Lung (tissue), 11 donors: ENCODE measurements at regions not wholly inside any gene's neighbourhood (a gene's known extent, or its start where the extent isn't known, plus 50 kb on each side); places are given as distances from the start of the nearest gene placed in this dataset.

ENCODE experiments used
- ATAC-seq: fragments of 200-7000 bp; cut with Tn5 transposase; one replicate; pipeline ENCODE4 v1.9.1; 2020; ENCODE audit warnings: moderate number of reproducible peaks; ENCODE audit not compliant: insufficient read depth, low FRiP score
- DNase-seq, 3 donors: peaks; one replicate each; pipeline ENCODE4 v3.0.0-alpha.2; 2013 to 2017
- H3K27ac ChIP-seq, 2 donors: one replicate each; pipeline ENCODE4 v1.5.1; 2013; ENCODE audit warnings: mild to moderate bottlenecking in 2 of 2, moderate library complexity in 2 of 2, control low read depth in 1 of 2, inconsistent platforms in 1 of 2, low read depth in 1 of 2, low read length in 1 of 2
- H3K27me3 ChIP-seq, 3 donors: one replicate each; pipeline ENCODE4 v1.5.1; 2013; ENCODE audit warnings: low read length in 2 of 3; ENCODE audit not compliant: control insufficient read depth in 3 of 3, insufficient read depth in 3 of 3
- H3K36me3 ChIP-seq, 4 donors: one replicate each; pipeline ENCODE4 v1.5.1; 2013; ENCODE audit warnings: low read length in 4 of 4, mild to moderate bottlenecking in 1 of 4, moderate library complexity in 1 of 4; ENCODE audit not compliant: control insufficient read depth in 4 of 4, insufficient read depth in 4 of 4
- H3K4me1 ChIP-seq, 5 donors: one replicate each; pipeline ENCODE4 v1.5.1; 2013; ENCODE audit warnings: low read length in 5 of 5, mild to moderate bottlenecking in 2 of 5, moderate library complexity in 1 of 5; ENCODE audit not compliant: control insufficient read depth in 5 of 5, insufficient read depth in 5 of 5
- H3K4me3 ChIP-seq: one replicate; pipeline ENCODE4 v1.5.1; 2013; ENCODE audit warnings: mild to moderate bottlenecking, control low read depth, moderate library complexity
- H3K9ac ChIP-seq, 2 donors: one replicate each; pipeline ENCODE4 v1.5.1; 2013; ENCODE audit warnings: low read length in 2 of 2, control low read depth in 1 of 2; ENCODE audit not compliant: insufficient read depth in 1 of 2
- H3K9me3 ChIP-seq, 4 donors: one replicate each; pipeline ENCODE4 v1.5.1; 2013; ENCODE audit warnings: low read length in 3 of 4, mild to moderate bottlenecking in 1 of 4, moderate library complexity in 1 of 4; ENCODE audit not compliant: control insufficient read depth in 4 of 4, insufficient read depth in 3 of 4
- WGBS, 2 donors: extraction: QIAGEN DNeasy Blood & Tissue Kit; methylation state at CpG; one replicate each; pipeline ENCODE4 v1.1.7; 2013; 5-methylcytosine and 5-hydroxymethylcytosine counted together
- TF ChIP-seq, protein P1 (sequence below): IDR thresholded peaks from 2 replicates; pipeline ENCODE4 v1.5.1; 2012; ENCODE audit warnings: mild to moderate bottlenecking; ENCODE audit errors: control extremely low read depth, extremely low read depth
- donor health status: control.
- donor health status: control.
- donor health status: Bipolar disorder and iron deficiency.
- donor health status: healthy.
- donor health status: DM: yes; HTN: yes; CAD: no.

DNA sequence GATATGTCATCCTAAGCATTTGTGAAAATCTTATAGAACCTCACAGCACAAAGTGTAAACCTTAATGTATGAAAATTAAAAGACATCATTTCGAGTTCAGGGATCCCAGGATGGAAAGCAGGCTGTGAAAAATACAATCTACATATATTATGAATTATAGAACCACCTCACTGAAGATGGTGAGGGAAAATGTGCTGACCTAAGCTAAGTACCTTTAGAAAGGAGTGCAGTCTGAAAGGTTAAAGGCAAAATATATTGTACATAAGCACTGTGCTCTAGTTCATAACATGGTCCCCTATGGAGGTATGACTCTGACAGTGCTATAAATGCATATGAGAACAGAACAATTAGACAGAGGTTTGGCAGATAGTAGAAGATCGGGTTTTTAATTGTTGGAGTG is 368.6 kb downstream of the TMA16 start:
- TF ChIP-seq, protein P1, sequence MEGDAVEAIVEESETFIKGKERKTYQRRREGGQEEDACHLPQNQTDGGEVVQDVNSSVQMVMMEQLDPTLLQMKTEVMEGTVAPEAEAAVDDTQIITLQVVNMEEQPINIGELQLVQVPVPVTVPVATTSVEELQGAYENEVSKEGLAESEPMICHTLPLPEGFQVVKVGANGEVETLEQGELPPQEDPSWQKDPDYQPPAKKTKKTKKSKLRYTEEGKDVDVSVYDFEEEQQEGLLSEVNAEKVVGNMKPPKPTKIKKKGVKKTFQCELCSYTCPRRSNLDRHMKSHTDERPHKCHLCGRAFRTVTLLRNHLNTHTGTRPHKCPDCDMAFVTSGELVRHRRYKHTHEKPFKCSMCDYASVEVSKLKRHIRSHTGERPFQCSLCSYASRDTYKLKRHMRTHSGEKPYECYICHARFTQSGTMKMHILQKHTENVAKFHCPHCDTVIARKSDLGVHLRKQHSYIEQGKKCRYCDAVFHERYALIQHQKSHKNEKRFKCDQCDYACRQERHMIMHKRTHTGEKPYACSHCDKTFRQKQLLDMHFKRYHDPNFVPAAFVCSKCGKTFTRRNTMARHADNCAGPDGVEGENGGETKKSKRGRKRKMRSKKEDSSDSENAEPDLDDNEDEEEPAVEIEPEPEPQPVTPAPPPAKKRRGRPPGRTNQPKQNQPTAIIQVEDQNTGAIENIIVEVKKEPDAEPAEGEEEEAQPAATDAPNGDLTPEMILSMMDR: no peak
- DNase-seq: no peak
- no peak for ATAC-seq
- Histone ChIP-seq H3K4me3 (no peak overlapping the region), H3K9ac (no peak overlapping the region), H3K27me3 (no peaks in the 10 kb centered on the region), H3K9me3 (no peaks in the 10 kb centered on the region), H3K4me1 (no peaks in the 10 kb centered on the region), H3K27ac (no peak overlapping the region), H3K36me3 (no peaks in the 10 kb centered on the region)
- 54 to 74% methylated on average over 2 of the region's 2 CpGs for WGBS, 2 donors

DNA sequence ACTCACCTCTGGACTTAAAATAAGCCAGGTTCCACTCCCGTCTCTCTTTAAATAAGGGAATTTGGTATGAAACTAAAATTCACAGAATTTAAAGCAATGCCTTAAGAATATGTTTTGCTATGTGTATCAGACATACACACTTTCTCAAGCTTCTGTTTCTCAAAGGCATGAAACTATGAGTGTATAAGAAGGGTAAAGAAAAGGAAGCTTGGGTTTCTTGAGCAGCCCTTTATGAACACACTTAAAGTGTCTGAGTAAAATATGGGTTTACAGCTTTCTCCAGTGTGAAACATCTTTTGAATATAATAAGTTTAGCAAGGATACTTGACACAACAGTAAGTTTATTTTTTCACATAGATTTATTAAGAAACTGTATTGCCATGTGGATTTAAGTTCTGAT is 370.5 kb downstream of the TMA16 start:
- ATAC-seq: no peak
- Histone ChIP-seq H3K4me1 (no peaks in the 10 kb centered on the region), H3K4me3 (no peak overlapping the region), H3K27ac (no peak overlapping the region), H3K9ac (no peak overlapping the region), H3K36me3 (no peaks in the 10 kb centered on the region), H3K27me3 (no peaks in the 10 kb centered on the region), H3K9me3 (no peaks in the 10 kb centered on the region)
- no peak for DNase-seq
- TF ChIP-seq, protein P1: no peak
- WGBS, 2 donors: 85 to 88% methylated on average over 1 of the region's 1 CpG

DNA sequence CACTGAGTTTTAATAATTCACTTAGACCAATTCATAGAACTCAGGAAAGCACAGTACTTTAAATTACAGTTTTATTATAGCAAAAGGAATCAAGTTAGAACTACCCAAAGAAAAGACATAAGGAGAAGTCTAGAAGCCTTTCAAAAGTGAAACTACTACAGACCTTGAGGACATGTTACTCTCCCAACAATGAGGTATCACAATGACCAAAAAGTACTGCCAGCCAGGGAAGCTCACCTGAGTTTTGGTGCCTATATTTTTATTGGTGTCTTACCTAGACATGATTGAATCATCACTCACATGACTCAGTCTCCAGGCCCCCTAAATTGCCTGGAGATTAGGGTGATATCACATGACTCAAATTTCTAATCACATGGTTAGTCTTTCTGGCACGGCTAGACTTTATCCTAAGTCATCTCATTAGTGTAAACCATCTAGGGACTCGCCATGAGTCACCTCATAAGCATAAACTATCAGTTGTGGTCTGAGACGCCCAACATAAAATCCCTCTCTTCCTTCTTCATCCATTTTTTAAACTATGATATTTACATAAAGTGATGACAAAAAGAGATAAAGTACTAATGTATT is 372.3 kb downstream of the TMA16 start:
- ATAC-seq: no peak
- H3K27me3 ChIP-seq: no peaks in the 10 kb centered on the region
- H3K4me3 ChIP-seq: no peak overlapping the region
- DNase-seq: no peak
- TF ChIP-seq, protein P1: no peak
- no peak overlapping the region for H3K27ac ChIP-seq
- no peak overlapping the region for H3K9ac ChIP-seq
- H3K36me3 ChIP-seq: no peaks in the 10 kb centered on the region
- 69 to 78% methylated on average over 3 of the region's 3 CpGs for WGBS, 2 donors
- no peaks in the 10 kb centered on the region for H3K4me1 ChIP-seq
- no peaks in the 10 kb centered on the region for H3K9me3 ChIP-seq

DNA sequence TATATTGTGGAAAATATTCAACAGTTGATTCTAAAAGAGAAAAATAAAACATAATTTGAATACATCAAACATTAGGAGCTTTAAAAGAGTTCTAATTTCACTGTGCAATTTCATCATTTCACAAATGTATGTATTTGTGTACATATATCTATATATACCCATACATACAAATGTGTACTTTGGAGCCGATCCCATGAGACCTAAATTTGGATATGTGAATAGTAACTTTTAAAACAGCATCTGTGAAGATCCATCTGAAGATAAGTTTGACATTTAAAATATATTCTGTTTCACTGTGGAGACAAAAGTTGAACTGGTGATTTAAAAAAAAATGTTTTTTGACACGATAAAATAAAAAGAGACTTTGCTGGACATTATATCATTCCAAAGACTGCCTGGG is 374.0 kb downstream of the TMA16 start:
- ATAC-seq: no peak
- no peak for DNase-seq
- no peak overlapping the region for H3K4me3 ChIP-seq
- H3K9ac ChIP-seq: no peak overlapping the region
- no peaks in the 10 kb centered on the region for H3K36me3 ChIP-seq
- no peak overlapping the region for H3K27ac ChIP-seq
- no peaks in the 10 kb centered on the region for H3K27me3 ChIP-seq
- TF ChIP-seq, protein P1: no peak
- 89 to 90% methylated on average over 2 of the region's 2 CpGs for WGBS, 2 donors
- no peaks in the 10 kb centered on the region for H3K9me3 ChIP-seq
- H3K4me1 ChIP-seq: no peaks in the 10 kb centered on the region
